Stimulated activated CD8-positive, alpha-beta memory T cell treated with anti-CD3 and anti-CD28 coated beads, Interleukin-15, amount 100 ng/mL, for 1 hour (primary cell): ENCODE measurements at regions not wholly inside any gene's neighbourhood (a gene's known extent, or its start where the extent isn't known, plus 50 kb on each side); places are given as distances from the start of the nearest gene placed in this dataset.

Experiments
- DNase-seq: peaks from one replicate; pipeline ENCODE4 v3.0.0-alpha.2; 2020; ENCODE audit warnings: low read depth

DNA sequence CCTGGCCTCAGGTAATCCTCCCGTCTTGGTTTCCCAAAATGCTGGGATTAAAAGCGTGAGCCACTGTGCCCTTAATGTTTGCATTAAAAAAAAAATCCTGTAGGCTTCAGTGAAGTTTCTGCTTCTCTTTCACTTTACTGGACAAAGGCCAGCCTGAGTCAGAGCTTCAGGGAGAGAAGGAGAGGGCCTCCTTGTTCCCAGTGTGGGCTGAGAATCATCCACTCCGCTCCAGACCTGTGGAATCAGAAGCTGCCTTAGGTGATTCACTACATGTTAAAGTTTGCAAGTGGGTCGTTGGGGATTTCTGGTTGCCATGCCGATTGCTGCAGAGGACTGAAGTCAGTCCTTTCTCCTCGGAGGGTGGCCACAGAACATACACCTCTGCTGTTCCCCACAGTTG, 113.3 kb upstream of the EEF1E1 start:
- DNase-seq: no peak

DNA sequence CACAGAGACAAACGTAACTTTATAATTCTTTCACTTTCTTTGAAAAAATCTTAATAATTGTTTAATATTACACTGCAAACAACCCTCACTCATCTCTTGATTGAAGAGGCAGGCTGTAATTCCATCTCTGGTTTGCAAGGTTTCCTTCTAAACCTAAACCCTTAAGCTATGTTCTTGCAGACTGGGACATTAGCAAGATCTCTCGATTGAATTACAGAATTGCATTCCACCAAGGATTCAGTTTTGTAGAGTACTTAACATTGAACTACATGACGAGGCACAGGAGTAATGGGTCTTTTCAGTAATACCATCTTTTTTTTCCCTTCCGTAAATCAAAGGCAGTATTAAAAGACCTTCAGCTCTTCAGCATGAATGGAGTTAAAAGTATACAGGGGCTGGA, 111.6 kb upstream of the EEF1E1 start:
- DNase-seq: no peak

DNA sequence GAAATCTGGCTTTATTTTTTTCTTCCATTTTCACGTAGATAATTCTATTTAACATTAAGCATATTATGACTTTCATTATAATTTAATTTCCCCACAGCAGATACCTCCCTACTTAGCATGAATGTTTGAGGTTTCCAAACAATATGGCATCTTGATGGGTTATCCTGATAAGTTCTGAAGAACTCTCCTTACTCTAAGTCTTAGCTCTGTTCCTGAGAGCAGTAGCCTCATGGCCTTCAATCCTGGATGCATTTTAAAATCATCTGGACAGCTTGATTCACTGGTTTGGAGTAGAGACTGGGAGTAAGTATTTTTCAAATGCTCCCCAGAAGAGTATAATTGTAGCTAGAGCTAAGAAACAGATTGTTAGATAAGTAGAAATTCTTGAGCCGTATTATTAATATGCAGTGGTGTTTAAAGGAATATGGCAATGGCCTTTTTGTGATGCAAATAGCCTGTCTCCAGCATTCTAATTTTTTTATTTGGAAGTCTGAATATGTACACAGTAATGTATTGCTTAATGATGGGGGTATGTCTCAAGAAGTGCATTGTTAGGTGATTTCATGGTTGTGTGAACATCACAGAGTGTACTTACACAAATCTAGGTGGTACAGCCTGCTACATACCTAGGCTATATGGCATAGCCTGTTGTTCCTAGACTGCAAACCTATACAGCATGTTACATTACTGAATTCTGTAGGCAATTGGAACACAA, 110.5 kb upstream of the EEF1E1 start:
- no peak for DNase-seq

DNA sequence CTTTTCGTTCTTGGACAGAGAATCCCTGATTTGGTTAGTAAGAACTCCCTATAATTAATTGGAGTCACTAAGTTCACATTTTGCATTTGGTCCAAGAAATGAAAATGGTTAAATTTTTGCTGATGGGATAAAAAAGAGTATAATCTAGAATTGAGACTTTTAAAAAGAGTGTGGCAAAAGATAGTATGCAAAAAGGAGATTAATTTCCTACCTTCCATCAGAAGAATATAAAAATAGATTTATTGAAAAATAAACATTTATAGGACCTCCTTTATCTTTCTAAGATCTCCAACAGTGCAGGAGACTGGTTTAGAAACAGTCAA, 105.5 kb upstream of the EEF1E1 start:
- DNase-seq: no peak

DNA sequence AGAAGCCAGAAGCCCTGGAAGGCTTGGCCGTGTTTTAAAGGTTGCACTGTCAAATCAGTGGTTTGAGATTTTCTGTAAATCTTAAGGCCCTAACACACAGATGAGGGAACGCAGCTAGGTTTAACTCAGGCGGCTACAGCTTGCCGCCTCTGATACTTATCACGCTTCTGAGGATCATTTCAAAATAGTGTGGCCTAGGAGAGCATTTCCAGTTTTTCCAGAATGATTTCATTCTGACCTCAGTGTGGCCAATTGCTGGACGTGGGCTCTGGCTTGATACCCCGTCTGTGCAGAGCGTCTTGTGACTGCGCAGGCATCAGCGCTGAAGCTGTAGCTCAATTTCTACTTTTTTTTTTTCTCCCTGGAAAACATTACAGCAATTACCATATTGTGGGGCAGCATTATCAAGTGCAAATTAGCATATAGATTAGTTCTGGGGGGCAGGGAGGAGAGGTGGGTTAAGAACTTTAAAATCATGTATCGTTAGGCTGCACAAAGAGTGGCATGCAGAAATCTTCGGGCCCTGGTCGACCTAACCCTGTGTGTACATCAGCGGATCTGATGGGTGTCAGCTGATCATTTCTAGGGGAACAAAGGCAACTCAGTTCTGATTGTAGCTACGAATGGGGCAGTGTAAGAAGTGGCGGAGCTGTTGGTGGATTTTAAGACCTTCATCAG, 105.0 kb upstream of the EEF1E1 start:
- DNase-seq: no peak

DNA sequence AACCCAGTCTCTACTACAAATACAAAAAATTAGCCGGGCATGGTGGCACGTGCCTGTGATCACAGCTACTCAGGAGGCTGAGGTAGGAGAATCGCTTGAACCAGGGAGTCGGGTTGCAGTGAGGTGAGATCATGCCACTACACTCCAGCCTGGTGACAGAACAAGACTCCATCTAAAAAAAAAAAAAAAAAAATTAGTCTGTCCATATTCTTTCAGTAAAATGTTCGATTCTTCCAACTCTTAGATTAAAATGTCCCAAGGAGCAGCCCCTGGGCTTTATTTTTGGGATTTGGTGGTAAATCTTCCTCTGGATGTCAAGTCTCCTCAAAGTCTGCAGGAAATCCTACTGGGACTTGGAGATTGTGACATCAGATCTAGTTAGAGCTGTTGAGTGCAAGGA, 101.0 kb upstream of the EEF1E1 start:
- no peak for DNase-seq

DNA sequence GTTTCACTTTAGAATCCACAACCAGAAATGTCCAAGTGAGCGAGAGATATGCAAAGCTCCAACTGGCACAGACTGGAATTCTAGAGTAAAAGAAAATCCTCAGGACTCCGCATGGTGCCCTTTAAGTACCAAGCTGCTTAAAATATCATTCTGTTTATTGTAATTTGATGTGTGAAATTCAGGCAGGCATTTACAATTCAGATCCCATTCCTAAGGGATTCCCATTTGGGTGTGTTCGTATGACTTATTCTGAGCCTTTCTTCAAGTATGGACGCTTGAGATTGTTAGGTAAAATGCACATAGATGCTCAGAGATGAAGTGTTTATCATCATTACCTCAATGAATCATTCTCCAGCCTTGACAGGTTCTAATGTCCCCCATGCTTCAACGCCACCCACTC, 99.3 kb upstream of the EEF1E1 start:
- no peak for DNase-seq

DNA sequence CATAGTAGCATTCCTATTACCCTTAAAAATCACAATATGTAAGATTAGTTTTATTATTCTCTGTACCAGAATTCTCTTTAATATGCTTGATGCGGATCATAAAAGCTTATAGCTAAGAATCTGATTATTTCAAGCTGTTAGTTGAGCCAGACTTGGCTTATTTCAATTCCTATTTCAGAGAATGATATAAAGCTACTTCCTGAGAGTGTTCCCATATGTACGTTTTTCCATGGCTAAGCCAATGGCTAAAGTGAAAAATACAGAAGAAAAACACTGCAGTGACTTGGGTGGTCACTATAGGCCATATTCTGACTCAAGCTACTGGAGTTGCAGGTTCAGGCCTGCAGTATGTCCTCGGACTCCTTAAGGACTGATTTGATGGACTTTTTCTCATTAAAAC, 97.9 kb upstream of the EEF1E1 start:
- no peak for DNase-seq

DNA sequence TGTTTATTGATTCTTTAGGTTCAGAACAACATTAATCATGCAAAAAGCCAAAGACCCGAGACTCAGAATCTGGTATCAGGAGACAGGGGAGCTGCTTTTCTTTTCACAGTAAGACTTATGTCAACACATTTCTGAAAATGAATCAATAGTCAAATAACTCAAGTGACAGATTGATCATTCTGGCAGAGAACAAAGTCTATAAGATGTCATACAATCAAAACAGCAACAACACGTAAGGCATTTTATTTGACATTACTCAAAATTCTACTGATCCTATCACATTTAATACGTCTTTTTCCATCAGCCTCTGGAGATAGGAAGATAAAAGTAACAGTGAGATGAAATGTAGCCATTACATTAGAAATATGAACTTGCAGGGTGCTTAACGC, 93.4 kb upstream of the EEF1E1 start:
- no peak for DNase-seq

DNA sequence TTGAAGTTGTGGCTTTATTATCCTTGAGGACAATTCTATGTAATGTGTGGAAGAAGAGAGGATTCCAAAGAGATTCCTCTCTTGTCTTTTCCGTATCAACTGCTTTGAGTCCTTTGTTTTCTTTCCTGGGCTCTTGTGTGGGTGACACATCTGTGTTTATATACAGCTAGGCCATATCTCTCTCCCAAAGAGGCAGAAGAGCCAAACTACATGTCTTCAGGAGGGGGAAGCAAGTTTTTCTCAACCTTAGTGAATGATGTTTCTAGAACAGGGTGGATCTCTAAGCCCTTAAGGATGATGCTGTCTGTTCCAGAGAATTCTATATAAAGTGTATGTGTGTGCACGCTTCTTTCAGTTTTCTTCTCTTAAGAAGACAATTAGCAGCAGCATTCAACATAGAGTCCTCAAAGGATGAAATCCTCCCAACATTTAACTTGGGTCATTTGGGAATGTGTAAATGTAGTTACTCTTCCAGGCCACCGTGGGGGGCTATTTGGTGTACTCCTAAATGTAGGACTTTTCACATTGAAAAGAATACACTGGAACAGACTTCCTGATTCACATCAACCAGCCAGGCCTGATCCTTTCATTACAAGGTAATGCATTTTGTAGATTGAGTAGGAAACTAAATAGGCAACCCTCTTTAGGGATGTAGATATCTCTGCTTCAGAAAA, 92.8 kb upstream of the EEF1E1 start:
- no peak for DNase-seq

DNA sequence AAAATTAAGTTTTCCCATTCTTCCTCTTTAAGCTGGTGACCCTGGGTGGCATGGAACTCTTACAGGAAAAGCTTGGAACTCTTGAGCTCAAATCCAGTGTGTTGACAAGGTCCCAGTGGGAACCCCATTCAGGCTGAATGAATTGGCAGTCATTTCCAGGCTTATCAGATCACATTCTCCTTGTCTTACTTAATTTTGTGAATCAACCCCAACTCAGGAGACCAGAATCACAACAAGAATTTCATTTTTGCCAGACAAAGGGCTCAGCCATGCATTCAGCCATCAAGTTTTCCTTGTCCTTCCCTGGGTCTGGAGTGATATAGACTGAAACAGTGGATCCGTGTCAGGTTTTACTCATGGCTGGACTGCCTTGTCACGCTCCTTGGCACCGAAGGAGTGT, 92.1 kb upstream of the EEF1E1 start:
- no peak for DNase-seq

DNA sequence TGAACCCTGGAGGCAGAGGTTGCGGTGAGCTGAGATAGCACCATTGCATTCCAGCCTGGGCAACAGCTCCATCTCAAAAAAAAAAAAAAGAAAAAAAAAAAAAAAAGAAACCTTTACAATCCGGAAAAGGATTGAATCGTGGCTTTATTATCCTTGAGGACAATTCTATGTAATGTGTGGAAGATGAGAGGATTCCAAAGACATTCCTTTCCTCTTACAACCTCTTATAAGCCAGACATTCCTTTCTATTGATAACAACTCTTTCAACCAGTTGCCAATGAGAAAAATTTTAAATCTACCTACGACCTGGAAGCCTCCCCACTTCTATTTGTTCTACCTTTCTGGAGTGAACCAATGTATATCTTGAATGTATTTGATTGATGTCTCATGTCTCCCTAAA, 91.2 kb upstream of the EEF1E1 start:
- no peak for DNase-seq

DNA sequence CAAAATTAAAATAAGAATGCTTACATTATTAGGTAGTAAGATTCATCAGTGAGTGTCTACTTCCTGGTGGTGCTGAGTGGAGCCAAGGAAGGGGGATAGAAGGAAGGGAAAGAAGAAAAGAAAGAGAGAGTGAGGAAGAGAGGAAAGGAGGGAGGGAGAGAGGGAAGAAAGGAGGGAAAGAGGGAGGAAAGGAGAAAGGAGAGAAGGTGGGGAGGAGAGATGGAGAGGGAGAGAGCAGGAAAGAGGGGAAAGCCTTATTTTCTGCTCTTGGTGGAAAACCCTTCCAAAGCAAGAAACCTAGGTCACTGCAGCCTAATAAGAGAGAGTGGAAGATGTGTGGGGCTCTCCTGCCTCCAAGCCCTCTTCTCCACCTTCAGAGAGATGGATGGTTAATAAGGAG, 90.2 kb upstream of the EEF1E1 start:
- DNase-seq: no peak

DNA sequence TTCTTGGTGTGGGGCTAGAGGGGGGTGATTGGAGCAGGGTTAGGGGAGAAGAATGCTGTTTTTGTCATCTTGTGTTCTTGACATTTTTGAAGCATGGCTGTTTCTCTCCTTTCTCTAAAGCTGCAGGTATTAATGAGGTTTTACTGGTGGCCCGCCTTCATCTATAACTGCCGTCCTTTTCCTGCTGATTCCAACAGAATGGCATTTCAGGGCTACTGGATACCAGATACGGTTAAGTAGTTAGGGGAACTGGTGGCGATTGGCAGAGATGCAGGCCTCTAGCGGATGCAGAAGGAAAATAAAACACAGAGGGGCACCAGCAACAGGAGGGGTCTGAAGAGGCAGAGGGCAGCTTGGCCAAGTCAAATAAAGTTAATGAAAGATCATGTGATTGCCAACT, 89.7 kb upstream of the EEF1E1 start:
- DNase-seq: no peak

DNA sequence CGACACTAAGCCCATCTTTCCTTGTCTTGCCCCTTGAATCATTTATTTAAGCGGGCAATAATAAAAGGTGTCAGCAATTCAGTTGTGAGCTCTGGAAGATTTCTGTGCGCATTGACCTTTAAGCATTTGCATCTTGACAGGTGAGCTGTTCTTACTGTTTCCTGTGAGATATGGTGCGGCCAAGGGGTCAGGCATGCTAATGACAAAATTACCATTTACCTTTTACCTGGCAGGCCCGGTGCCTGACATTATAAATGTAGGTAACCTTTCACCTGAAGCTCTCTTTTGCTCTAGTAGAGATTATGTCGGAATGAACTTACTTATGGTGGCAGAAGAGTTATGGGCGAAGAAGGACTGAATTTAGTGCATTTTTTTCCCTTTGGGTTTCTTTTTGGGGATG, 89.3 kb upstream of the EEF1E1 start:
- no peak for DNase-seq

DNA sequence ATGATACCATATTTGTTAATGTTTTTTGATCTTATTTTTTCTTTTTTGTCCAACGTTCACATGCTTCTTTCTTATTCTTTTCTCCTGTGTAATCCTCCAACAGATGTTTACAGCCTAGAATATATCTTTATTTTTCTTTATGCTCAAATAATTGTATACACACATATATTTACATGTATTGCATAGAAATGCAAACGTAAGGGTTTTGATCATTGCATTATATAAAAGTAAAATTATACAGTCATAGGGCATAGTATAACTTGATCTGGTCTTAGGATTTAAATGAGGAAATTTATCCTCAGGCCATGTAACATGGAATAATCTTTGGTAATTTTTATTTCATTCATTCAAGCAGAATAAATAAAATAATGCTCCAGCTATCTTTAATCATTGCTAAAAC, 84.9 kb upstream of the EEF1E1 start:
- DNase-seq: no peak

DNA sequence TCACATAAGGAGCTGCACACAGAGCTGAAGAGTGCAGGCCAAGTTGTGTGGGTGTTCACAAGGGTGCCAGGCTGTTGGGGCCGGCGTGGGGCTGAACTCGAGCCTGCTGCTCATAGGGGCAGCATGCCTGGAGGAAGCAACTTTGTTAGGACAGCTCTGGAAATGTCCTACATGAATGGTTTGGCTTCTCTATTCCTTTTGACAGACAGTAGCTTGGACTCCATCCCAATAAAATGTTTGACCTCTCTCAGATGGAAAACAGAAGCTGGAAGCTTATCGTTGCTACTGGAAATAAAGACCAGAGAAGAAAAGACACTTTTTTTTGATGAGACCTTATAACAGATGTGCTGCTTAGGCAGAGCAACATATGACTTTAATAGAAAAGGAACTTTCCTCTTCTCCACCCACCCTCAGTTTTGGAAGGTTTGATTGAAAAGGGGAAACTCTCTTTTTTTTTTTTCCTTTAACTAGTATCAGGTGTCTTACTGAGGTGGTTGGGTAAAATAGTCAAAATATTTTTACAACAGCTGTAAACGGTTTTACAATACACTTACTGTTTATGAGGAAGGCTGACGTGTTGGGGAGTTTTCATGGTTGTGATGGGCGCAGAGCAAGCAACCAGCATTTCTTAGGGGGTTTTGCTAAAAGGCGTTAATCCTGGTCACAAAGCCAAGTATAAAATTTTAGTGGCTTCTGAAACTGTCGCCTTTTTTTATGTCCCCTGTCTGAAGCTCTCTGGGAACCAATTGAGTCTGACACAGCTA, 80.7 kb upstream of the EEF1E1 start:
- DNase-seq: no peak

DNA sequence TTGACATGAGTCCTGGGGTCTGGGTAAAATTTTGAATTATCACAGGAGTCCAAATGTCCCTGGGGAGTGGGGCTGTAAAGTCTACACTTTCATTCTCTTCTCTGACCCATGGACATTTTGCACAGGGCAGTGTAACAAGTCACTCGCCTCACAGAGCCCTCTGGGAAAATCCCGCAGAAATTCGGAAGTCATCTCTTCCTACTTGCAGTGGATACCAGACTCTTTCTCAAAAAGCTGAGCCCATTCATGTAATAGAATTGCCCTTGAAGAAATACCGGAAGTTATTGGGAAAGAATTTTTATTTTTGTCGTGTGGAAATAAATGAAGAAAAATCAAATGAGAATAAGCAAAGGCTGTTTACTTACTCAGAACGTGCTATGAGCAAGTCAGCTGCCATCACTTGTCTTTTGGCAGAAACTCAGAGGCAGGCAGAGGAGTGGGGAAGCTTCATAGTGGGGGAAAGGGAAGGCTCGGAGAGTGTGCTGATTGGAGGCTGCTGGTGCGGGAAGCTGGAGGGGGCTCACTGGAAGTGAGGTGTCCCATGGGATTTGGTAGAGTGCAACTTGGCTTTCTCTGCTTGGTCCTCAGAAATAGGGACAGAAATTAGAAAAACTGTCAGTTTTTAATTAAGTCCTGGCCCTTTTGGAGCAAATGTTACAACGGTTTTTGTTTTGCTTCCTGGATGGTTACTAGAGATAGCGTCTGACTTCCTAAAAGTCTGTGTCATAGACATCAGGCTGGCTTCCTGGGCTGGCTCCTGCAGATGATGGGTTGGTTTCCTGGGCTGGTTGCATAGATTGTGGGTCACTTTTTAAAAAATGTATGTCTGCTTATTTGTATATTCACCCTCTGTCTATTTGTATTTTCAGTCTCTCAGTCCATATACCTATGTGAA, 79.8 kb upstream of the EEF1E1 start:
- no peak for DNase-seq

DNA sequence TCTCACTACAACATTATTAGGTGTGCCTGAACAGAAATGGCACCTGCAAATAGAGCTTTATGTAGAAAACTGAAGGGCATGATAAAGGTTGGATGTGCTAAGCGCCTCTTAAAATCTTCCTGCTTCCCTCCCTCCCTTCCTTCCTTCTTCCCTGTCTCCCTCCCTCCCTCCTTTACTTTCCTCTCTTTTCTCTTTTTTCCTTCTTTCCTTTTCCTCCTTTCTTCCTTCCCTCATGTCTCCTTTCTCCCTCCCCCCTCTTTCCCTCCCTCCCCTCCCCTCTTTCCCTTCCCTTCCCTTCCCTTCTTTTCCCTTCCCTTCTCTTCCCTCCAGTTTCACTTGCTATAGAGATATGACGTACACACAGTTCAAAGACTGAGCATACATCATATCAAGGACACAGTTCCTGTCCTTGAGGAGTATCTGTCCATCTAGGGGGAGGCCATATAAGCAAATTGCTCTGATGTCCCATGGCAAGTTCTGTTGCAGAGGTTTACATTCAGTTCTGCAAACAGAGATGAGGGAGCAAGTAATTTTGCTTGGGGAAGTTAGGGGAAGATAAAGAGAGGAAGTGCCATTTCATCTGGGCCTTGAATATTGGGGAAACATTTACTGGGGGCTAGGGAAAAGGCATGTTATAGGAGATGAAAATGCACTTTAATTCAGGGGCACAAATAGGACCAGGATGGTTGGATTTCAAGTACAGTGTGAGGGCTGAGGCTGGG, 79.0 kb upstream of the EEF1E1 start:
- DNase-seq: no peak

DNA sequence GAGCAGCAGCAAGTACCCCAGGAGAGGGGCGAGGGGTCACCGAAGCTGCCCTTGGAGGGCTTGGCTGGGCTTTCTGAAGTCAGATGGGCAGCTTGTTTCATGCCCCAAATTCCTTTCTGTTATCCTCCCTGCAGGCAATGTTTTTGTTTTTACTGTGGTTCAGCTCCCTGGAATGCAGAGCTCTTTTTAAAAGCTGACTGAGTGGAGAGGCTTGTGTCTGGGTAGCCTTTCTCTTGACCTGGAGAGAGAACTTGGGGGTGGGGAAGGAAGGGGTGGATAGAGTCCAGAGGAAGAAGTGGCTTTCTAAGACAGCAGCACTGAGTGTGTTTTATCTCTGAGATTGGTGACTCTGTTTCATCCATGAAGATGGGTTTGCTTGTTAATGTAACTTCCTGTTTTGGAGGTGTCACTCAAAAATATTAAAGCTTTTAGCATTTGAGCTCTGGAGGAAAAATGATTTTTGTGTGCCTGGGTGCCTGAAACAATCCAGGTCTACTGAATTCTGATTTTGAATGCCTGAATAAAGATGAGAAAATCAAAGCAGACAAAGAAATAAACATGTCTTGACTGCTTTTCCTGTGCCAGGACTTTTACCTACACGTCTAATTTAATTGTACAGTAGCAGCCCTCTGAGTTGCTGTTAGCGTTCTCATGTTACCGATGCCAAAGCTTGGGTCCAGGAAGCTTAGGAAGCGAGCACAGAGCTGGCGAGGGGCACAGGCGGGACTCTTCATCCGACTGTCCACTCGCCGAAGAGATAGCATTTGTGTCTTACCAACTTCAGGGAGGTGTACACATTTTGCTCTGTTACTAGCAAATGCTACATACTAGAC, 78.2 kb upstream of the EEF1E1 start:
- no peak for DNase-seq
